Cardiac fibroblast (primary cell): ENCODE measurements at regions not wholly inside any gene's neighbourhood (a gene's known extent, or its start where the extent isn't known, plus 50 kb on each side); places are given as distances from the start of the nearest gene placed in this dataset.

Experiments used
- DNase-seq, 2 donors: peaks; one replicate each; pipeline versions ENCODE4 v3.0.0 to v3.0.0-alpha.2; 2010; ENCODE audit warnings: low read depth in 2 of 2
- H3K4me3 ChIP-seq, 2 donors: replicated peaks in 1 of 2; 1 replicate in 1 of 2; 2 replicates in 1 of 2; pipeline ENCODE4 v1.5.1; 2011; ENCODE audit warnings: low read depth in 2 of 2, low read length in 2 of 2, mild to moderate bottlenecking in 2 of 2, moderate library complexity in 1 of 2
- TF ChIP-seq, protein P1 (sequence below): IDR thresholded peaks from one replicate; pipeline ENCODE4 v1.5.1; 2011; ENCODE audit warnings: low read depth, mild to moderate bottlenecking, low read length, inconsistent platforms

DNA sequence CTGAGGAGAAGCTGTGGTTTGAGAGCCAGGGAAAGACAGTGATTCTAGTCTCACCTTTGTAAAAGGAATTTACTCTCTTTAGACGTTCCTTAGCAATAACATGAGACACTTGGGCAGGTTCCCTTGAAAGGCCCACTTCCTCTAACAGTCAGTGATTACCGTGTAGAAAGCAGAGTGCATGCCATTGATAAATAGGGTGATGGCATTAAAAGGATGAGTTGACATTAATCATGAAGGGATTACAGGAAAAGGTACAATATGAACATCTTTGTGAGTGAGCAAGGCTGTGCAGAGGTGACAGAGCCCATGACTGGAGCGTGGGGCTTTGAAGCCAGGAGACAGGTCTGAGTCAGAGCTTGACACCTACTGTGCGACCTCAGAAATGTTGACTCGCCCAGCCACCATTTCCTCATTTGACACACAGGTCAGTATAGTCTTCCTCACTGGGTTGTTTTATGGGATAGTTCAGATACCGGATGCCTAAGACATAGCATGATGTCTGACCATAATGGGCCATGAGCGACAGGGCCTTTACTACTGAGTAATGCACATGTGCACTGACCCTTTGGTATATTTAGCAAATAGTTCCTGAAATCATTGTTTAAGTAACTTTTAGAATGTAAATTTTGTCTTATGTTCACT, 341.7 kb upstream of the MTNR1B start:
- TF ChIP-seq, protein P1, sequence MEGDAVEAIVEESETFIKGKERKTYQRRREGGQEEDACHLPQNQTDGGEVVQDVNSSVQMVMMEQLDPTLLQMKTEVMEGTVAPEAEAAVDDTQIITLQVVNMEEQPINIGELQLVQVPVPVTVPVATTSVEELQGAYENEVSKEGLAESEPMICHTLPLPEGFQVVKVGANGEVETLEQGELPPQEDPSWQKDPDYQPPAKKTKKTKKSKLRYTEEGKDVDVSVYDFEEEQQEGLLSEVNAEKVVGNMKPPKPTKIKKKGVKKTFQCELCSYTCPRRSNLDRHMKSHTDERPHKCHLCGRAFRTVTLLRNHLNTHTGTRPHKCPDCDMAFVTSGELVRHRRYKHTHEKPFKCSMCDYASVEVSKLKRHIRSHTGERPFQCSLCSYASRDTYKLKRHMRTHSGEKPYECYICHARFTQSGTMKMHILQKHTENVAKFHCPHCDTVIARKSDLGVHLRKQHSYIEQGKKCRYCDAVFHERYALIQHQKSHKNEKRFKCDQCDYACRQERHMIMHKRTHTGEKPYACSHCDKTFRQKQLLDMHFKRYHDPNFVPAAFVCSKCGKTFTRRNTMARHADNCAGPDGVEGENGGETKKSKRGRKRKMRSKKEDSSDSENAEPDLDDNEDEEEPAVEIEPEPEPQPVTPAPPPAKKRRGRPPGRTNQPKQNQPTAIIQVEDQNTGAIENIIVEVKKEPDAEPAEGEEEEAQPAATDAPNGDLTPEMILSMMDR, result no peak
- H3K4me3 ChIP-seq, result no peak overlapping the region
- peak in 1 of 2 donors; percentile 22 for DNase-seq

DNA sequence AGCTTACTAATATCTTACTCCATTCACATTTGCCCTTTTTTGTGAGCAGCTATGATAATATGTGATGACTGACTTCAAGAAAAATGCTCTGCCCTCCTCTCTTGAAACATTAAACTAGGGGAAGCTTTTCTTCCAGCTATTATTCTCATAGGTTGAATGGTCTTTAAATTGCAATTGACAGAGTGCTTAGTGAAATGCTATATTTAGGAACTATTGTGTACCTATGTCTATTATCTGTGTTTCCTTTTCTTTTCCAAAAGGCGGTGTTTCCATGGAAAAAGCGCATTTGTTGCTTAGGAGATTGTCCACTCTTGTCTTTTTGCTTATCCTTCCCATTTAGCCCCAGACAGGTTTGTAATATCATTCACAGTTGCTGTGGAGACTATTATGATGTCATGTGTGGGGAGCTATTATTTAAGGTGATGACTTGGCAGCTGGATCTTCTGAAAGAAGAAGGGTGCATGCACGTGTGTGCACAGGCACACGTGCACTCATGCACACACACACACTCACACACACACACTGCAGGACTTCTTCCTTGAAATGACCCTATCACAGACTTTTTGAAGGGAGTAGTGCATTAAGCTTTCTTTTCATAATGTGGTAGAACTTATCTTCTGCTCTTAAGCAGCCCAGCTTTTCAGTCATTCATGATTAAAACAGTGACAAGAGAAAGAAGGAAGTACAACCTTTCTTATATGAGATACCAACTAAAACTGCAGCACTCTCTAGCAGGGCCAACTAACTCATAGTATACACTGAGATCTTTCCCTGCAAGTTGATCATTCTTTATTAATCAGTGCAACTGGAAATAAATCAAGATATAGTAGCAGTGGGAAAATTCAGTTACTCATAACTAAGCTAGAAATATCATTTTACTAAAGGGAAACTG, 340.8 kb upstream of the MTNR1B start:
- DNase-seq, result peak in 1 of 2 donors; percentile 33
- TF ChIP-seq, protein P1, result no peak

DNA sequence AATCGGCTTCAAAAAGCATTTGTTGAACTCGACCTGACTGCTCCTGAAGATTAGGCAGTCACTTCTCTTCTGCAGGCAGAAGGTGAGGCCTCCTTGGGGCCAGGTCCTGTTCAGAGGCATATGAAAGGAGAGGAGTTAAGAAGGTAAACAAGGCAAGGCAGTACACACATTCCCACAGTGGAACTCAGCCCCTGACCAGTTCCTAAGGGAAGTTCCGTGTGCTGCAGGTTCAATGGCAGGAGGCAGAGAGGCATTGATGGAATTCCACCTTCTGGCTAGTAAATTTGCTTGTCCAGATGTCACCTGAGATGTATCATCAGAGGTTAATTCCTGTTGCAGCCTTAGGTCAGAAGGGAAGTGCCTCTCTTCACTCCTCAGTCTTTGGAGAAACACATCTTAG, 337.0 kb upstream of the MTNR1B start:
- no peak overlapping the region for H3K4me3 ChIP-seq
- no peak for DNase-seq
- TF ChIP-seq, protein P1, result no peak

More for the DNA sequence above, 340.8 kb upstream of the MTNR1B start:
- no peak overlapping the region for H3K4me3 ChIP-seq

DNA sequence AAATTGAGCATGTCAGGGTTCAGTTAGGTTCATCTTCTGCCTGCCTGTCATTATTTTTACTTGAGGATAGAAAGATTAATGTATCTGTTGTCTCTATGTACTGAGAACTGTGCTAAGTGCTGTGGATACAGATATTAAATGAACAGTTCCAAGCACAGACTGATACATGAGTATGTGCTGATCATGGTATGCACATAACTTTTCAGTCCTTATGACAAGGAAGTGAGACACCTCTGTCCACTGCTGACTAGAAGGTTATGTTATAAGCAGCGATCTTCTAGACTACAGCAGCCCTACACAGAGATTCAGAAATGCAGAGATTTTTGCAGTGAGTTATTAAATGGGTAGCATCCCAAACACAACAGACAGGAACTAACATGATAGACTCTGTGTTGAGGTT, 335.6 kb upstream of the MTNR1B start:
- DNase-seq, result no peak
- TF ChIP-seq, protein P1, result no peak
- no peak overlapping the region for H3K4me3 ChIP-seq

DNA sequence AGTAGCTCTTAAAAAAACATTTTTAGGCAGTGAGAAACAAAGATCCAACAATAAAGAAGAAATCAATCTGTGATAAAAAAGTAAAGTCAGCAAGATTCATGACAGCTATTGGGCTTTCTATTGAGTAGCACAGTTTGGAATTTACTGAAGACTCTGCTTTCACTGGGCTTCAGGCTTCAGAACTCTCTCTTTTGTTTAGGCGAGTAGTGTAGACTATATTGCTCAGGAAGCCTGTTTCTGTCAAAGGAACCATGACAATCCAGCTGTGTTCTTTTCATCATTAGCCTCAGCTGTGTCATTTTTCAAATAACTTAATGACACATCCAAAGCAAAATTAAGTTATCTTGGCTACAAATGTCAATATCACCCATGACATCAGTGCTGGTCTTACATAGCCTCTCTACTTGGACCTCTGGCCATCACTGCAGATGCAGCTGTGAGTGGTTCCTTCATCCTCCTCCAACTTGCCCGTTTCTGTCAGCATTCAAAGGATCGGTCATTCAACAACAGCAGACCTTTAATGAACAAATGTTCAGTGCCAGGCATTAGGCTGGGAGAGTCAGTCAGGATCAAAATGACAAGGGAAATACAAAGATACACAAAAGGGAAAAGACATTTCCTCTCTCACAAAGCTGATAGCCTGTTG, 332.8 kb upstream of the MTNR1B start:
- TF ChIP-seq, protein P1, result no peak
- DNase-seq, result no peak
- H3K4me3 ChIP-seq, result no peak overlapping the region

DNA sequence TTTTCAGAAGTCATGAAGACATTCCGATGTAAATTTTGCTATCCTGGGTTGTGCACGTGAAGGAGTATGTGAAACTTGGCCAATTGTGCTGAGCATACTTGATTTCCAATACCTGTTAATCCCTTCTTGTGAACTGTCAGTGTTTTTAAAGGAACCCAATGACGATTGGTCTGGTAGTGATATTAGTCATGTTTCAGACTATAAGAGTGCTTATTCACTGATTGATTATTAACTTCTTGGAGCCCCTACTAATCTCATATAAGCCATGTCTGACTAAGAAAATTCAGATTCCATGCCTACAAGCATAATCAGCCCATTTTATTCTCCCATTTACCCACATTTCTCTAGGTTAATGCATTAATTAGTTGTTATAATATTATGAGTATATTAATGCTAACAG, 330.8 kb upstream of the MTNR1B start:
- no peak overlapping the region for H3K4me3 ChIP-seq
- TF ChIP-seq, protein P1, result no peak
- no peak for DNase-seq
